Erythroblast (primary cell): ENCODE measurements at regions not wholly inside any gene's neighbourhood (a gene's known extent, or its start where the extent isn't known, plus 50 kb on each side); places are given as distances from the start of the nearest gene placed in this dataset.
"Not testable (repeated sequence)": the region's sequence is repeated elsewhere in the genome, so short reads cannot be mapped to it uniquely, and the experiment has no call there.

Source experiments
- GATA1 ChIP-seq: IDR thresholded peaks from 2 replicates; pipeline ENCODE4 v1.6.1; 2011; ENCODE audit warnings: low read depth, mild to moderate bottlenecking, control low read depth, low read length, moderate library complexity
- POLR2A ChIP-seq: IDR thresholded peaks from 2 replicates; pipeline ENCODE4 v1.6.1; 2011; ENCODE audit warnings: mild to moderate bottlenecking, low read length

DNA sequence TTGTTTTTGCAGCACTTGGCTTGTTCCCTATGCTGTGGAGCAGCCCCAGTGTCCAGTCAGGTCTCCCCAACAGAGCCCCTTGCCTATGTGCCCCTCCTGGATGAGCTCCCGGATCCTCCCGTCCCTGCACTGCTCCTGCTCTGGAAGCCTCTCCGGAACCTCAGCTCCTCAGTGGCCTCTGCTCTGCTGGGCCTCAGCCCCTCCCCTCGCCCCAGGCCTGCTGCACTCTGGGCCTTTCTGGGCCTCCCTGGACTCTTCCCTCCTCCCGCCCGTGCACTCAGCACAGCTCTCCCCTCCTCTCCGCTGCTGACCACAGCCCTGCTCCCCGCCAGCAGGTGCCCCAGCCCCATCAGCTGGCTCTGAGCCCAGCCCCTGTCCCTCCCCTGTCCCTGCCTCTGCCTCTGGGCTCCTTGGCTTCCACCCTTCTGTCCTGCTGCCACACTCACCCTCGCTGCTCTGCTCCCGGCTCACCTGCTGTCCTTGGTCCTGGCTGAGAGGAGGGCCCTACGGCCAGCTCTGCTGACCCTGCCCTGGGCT is 102.2 kb downstream of the TMEM121 start:
- TF ChIP-seq POLR2A, GATA1: not testable (repeated sequence)
